VCaP (cell line): ENCODE measurements at regions not wholly inside any gene's neighbourhood (a gene's known extent, or its start where the extent isn't known, plus 50 kb on each side); places are given as distances from the start of the nearest gene placed in this dataset.
A peak's percentile ranks its signal among the peaks of the same experiment; 100 is the strongest.

ENCODE experiments used
- H3K27ac ChIP-seq: fragments of 450-650 bp; 2 replicates; pipeline ENCODE4 v1.5.1; 2017
- CTCF ChIP-seq: fragments of 450-650 bp; conservative IDR thresholded peaks from 2 replicates; pipeline ENCODE4 v1.5.1; 2017; ENCODE audit warnings: mild to moderate bottlenecking, moderate library complexity

GRCh38 chr6:91094341-91094740 is 507.5 kb upstream of the MAP3K7 start:
- TF ChIP-seq CTCF: no peak
- no peak overlapping the region for H3K27ac ChIP-seq

GRCh38 chr6:91088976-91089375 is 502.1 kb upstream of the MAP3K7 start:
- no peak for TF ChIP-seq CTCF
- H3K27ac ChIP-seq: no peak overlapping the region

- H3K27ac ChIP-seq: no peak overlapping the region
- TF ChIP-seq CTCF: no peak
These were observed 501.6 kb upstream of the MAP3K7 start for GRCh38 chr6:91088515-91088914.

- H3K27ac ChIP-seq: no peak overlapping the region
- TF ChIP-seq CTCF: no peak
These were observed 501.0 kb upstream of the MAP3K7 start for GRCh38 chr6:91087908-91088307.

DNA sequence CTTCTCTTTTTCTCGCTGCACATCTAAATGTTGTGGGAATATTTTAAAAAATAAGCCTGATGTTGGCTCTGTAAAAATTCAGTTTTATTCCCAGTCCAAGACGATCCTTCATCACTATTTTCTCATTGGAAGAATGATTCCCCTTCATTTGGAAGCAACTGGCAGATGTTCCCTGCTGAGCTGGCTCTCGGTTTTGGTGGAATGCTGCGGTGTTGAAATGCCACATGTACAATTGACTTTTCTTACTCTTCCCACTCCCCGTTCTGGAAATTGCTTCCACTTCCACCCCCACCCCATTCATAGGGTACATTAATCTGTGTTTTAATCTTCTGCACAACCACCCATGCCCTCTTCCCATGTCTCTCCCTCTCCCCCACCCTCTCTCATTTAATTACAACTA is 496.3 kb upstream of the MAP3K7 start:
- no peak overlapping the region for H3K27ac ChIP-seq
- no peak for TF ChIP-seq CTCF

DNA sequence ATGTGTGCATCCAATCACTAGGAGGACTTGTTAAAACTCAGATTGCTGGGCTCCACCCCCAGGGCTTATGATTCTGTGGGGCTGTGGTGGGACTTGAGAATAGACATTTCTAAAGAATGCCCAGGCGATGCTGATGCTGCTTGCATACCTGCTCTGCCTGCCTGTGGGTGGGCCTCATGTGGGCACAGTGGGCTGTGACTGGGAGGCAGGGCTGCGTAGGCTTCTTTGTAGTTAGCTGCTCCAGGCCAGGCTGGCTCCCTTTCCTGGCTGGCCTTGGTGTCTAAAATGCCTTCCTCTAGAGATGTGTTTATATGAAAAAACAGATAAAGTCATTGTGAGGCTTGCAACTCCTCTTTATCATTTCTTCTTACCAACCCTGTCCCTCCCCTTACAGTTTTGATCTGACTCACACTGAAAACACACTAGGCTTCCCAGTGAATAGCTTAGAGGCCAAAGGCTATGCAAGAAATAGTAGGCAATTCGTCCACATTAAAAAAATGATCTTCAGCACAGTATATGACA is 495.5 kb upstream of the MAP3K7 start:
- no peak overlapping the region for H3K27ac ChIP-seq
- TF ChIP-seq CTCF: no peak

DNA sequence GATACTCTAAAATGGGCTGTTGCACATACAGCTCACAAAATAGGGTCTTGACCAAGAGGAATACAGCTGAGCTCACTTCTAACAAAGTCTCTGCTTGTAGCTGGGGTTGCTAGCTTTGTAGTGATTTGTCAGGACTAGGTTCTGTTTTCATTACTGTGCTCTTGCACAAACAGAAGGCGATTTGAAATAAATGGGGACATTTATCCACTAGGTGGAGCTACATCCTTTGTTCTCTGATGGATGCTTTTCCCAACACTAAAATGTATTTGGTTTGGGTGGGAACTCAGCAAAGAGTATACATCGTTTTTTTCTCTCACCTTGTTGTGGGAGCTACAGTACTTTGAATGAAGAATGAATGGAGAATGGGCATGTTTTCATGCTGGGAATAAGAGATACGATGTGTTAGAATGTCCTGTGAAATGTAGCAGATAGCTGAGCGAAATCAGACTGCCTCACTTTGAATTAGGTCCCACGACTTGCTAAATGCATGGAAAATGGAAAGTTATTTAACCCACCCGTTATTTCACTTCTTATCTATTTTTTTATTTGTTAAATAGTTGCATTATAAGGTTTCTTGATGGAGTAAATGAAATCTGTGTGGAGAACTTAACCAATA is 494.7 kb upstream of the MAP3K7 start:
- TF ChIP-seq CTCF: peak; percentile 81
- H3K27ac ChIP-seq: no peak overlapping the region; the same call in 1 of the 2 replicates
